Activated CD8-positive, alpha-beta memory T cell treated with anti-CD3 and anti-CD28 coated beads for 4 hours (primary cell): ENCODE measurements at regions not wholly inside any gene's neighbourhood (a gene's known extent, or its start where the extent isn't known, plus 50 kb on each side); places are given as distances from the start of the nearest gene placed in this dataset.
"Not testable (repeated sequence)": the region's sequence is repeated elsewhere in the genome, so short reads cannot be mapped to it uniquely, and the experiment has no call there.

ENCODE experiments used
- DNase-seq, 2 donors: peaks; one replicate each; pipeline ENCODE4 v3.0.0-alpha.2; 2020; ENCODE audit warnings: low read depth in 2 of 2

DNA sequence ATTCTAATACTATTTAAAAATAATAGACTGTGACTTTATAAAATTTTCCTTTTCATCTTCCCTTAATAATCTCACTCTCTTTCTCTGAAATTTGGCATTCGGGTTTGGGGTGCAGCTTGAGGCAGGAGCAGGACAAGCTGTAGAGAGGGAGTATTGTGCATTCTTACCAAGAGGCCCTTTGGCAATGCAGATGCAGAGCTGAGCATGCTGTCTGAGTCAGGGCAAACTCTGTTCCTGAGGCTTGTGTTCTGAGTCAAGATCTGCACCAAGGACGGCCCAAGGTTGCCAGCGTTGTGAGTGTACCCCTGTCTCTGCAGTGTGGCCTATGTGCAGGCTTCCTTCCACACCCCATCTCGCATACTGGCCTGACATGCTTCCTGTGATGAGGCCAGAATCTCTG lies 343.8 kb upstream of the FRG2C start:
- no peak for DNase-seq

- DNase-seq: no peak
These were observed 343.1 kb upstream of the FRG2C start for GRCh38 chr3:75321060-75321459.

- DNase-seq: not testable (repeated sequence)
These were observed 340.2 kb upstream of the FRG2C start for GRCh38 chr3:75323936-75324335.

GRCh38 chr3:75325716-75326115 lies 338.4 kb upstream of the FRG2C start:
- DNase-seq: no peak

DNA sequence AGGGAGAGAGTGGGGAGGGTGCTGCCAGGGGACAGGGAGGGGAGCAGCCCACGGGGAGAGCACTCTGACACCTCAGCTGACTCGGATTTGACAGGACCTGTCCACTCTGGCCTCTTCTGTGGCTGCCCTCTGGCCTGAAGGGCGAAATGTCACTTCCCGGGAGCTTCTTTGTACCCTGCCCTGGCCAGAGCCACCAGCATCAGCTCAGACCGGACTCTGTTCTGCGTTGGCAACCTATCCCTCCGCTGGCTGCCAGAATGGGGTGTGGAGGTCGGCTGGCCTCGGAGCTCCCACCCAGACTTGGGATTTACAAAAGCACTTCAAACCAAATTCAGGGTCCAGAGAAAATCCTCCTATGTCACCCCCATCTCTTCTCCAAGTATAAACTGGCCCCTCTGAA lies 336.7 kb upstream of the FRG2C start:
- no peak for DNase-seq

DNA sequence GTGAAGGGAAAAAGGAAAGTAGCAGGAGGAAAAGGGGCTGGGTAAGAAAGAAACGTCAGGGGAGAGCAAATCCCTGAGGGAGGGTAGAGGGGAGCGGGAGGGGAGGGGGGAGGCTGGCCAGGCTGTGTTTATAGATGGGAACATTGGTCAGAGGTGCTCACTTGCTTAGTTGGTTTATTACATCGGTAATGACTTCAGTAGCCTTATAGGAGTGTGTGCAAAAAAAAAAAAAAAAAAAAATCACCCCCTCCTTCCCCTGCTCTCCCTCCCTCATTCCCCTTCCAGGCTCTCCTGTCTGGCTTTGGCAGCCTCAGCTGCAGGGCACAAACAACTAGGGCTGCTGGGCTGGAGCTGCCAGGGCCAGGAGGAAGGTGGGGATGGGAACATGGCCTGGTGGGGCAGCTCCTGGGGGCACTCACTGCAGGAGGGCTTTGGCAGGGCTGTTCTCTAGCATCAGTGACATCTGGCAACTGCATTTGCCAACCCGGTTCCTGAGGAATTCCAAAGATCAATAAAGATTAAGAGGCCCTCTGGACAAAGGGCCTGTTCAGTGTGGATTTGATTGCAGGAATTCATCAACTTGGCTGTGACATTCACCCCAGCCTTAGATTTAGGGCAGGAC lies 334.5 kb upstream of the FRG2C start:
- DNase-seq: no peak

GRCh38 chr3:75330446-75330845 lies 333.7 kb upstream of the FRG2C start:
- DNase-seq: not testable (repeated sequence)

- DNase-seq: not testable (repeated sequence)
These were observed 332.0 kb upstream of the FRG2C start for GRCh38 chr3:75332090-75332489.

GRCh38 chr3:75332794-75333193 lies 331.3 kb upstream of the FRG2C start:
- DNase-seq: no peak

GRCh38 chr3:75334299-75334698 lies 329.8 kb upstream of the FRG2C start:
- DNase-seq: no peak

- DNase-seq: no peak
These were observed 326.8 kb upstream of the FRG2C start for GRCh38 chr3:75337226-75337900.

GRCh38 chr3:75338342-75338741 lies 325.8 kb upstream of the FRG2C start:
- DNase-seq: no peak

- no peak for DNase-seq
These were observed 322.6 kb upstream of the FRG2C start for GRCh38 chr3:75341324-75342067.

GRCh38 chr3:75342425-75342824 lies 321.7 kb upstream of the FRG2C start:
- no peak for DNase-seq

GRCh38 chr3:75350536-75350935 lies 313.6 kb upstream of the FRG2C start:
- not testable (repeated sequence) for DNase-seq

DNA sequence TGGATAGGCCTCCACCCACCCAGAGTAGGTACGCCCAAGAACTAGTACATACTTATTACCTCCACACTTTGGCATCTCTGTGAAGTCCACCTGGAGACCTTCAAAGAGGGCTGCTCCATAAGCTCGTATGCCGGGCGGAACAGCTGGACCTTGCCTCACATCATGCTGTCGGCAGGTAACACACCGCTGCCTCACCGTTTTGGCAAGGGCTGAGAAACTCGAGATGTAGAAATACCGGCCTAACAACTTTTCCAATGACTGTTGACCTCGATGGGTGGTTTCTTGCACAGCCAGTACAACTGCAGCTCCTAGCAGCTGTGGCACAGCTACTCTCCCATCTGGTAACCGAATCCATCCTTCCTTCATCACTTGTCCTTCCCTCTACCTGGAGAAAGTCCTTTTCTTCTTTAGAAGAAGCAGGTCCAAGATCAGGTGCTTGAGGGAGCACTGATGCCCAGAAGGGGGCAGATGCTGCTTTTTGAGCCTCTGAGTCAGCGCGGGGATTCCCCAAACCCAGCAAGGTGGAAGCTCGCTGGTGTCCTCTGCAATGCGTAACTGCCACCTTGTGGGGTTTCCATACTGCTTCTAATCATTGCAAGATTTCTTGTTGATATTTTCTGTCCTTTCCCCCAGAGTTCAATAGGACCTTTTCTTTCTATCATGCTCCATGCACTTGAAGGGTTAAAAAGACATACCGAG lies 301.9 kb upstream of the FRG2C start:
- not testable (repeated sequence) for DNase-seq

GRCh38 chr3:75372964-75373363 lies 291.2 kb upstream of the FRG2C start:
- not testable (repeated sequence) for DNase-seq

DNA sequence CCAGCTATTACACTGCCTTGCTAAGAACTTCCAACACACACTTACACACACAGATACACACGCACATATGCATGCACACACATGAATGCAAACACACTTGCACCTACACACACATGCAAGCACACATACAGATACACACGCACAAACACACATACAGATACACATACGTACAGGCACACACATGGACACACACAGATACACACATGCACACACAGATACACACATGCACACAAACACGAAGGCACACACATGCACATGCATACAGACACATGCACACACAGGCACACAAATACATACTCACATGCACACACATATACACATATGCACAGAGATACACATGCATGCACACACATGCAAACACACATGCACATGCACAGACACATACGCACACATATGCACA lies 284.3 kb upstream of the FRG2C start:
- not testable (repeated sequence) for DNase-seq

DNA sequence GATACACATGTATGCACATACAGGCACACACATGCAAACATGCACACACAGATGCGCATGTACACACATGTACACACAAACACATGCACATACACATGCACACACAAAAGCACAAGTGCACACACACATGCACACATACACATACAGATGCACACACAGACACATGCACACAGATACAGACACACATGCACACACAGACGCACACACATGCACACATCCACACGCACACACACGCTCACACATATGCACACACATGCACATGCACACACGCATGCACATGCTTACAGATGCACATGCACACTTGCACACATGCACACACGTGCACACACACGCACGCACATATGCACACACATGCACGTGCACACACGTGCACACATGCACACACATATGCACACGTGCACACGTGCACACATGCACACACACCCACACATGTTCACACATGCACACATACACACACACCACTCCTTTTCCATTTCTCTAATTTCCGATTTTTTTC lies 283.8 kb upstream of the FRG2C start:
- DNase-seq: no peak

DNA sequence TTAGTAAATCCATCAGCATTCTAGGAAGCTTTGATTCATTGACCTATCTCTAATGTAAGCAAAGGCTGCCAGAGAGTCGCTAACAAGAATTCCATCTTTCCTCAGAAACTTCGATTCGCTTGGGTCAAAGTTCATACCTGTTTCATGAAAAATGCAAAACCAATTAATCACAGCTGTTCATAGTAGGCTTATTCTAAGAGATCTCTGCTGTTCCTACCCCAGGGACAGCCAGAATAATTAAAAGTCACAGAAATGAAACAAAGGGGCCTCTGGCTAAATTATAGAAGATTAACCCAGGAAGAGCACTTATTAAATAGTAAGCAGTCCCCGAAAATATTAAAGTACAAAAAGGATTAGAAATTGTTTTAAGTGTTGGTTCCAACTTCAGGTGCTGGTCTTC lies 280.1 kb upstream of the FRG2C start:
- not testable (repeated sequence) for DNase-seq

DNA sequence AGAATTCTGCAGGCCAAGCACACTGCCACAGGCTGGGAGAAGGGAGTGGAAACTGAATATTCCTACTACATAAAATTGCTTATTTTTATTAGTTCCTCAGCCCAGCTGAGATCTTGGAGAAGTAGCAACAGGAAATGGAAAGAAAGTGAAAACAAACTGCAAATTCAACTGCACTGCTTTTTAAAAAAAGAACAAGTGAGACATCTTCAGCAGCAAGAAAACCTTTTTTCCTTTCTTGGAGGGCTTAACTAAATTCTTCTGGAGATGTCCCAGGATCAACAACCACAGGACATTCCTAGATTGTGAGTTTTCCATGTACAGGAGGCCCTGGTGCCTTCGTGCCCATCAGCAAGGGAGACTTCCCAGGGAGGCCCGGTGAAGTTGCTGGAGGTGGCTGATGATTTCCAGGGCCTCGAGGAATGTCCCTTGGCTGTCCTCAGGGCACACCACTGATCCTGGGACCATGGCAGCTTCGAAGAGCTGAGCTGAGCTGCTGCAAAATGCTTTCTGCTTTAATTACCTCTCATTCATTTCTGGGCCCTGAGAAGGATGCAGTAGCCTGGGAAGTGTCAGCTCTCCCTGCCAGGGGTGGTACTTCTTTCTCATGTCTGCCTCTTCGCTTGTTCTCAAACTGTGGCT lies 275.5 kb upstream of the FRG2C start:
- DNase-seq: not testable (repeated sequence)

DNA sequence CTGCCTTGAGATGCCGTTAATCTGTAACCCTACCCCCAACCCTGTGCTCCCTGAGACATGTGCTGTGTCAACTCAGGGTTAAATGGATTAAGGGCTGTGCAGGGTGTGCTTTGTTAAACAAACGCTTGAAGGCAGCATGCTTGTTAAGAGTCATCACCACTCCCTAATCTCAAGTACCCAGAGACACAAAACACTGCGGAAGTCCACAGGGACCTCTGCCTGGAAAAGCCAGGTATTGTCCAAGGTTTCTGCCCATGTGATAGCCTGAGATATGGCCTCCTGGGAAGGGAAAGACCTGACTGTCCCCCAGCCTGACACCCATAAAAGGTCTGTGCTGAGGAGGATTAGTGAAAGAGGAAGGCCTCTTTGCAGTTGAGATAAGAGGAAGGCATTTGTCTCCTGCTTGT lies 270.8 kb upstream of the FRG2C start:
- DNase-seq: not testable (repeated sequence)
